ENCODE measurements at regions not wholly inside any gene's neighbourhood (a gene's known extent, or its start where the extent isn't known, plus 50 kb on each side); places are given as distances from the start of the nearest gene placed in this dataset.

DNA sequence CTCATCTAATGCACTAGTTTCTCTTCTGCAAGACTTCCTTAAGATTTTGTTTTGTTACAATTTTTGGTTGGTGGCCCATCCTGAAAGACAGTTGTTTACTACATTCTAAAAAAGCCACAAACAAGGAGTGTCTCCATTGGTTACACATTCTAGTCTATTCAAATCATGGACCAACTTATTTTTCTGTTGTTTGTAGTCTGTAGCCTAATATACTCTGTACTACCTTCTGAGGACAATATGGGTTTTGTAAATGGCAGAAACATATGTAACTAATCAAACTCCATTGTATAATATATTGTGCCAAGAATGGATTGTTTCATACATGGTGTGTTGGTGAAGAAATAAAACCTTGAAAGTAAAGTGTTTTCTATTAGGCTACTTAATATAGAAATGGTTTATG is 79.5 kb upstream of the DHX40 start:
- no peak overlapping the region for H3K4me3 ChIP-seq (ENCODE audit: severe bottlenecking)
- TF ChIP-seq, protein P1, sequence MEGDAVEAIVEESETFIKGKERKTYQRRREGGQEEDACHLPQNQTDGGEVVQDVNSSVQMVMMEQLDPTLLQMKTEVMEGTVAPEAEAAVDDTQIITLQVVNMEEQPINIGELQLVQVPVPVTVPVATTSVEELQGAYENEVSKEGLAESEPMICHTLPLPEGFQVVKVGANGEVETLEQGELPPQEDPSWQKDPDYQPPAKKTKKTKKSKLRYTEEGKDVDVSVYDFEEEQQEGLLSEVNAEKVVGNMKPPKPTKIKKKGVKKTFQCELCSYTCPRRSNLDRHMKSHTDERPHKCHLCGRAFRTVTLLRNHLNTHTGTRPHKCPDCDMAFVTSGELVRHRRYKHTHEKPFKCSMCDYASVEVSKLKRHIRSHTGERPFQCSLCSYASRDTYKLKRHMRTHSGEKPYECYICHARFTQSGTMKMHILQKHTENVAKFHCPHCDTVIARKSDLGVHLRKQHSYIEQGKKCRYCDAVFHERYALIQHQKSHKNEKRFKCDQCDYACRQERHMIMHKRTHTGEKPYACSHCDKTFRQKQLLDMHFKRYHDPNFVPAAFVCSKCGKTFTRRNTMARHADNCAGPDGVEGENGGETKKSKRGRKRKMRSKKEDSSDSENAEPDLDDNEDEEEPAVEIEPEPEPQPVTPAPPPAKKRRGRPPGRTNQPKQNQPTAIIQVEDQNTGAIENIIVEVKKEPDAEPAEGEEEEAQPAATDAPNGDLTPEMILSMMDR (IDR thresholded peaks at IDR 0.05; ENCODE audit: poor library complexity, severe bottlenecking): no peak
- no peak for ATAC-seq (ENCODE audit: low read depth)
- H3K27ac ChIP-seq (ENCODE audit: poor library complexity, severe bottlenecking): no peak overlapping the region
- H3K4me1 ChIP-seq (ENCODE audit: insufficient read depth, poor library complexity, severe bottlenecking): no peaks in the 10 kb centered on the region
- H3K9me3 ChIP-seq (ENCODE audit: severe bottlenecking): no peaks in the 10 kb centered on the region
- H3K36me3 ChIP-seq (ENCODE audit: low read depth): no peaks in the 10 kb centered on the region
- no peaks in the 10 kb centered on the region for H3K27me3 ChIP-seq (ENCODE audit: insufficient read depth, poor library complexity, severe bottlenecking)
- no peak for DNase-seq (ENCODE audit: low spot score)

DNA sequence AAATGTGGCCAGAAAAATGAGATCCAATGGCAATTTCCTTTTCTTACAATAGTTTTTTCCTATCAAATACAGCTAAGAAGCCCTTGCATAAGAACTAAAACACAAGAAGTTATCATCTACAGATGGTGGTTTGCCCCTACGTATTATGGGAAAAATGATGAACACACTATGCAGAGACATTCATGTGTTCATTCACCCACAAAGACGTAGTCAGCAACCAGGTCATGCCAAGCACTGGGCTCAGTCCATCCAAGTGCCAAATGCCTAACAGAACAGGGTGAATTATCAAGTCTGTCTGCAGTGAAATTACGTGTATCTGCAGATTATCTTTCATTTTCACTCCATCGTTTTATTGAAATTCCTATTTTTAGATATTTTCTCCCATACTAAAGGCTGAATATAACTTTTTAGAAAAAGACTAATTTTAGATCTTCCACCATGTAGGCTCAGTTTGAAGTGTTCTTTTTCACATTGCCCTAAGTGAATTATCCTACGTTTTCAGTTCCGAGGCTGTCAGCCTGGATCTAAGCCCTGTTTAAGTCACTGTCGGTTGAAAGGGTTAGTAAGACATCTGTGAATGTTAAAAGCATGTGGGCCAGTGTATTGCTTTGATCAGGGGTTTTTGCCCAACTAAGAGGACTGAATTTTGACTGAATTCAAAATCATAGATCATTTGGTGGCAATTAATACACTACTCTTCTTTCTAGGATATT is 78.1 kb upstream of the DHX40 start:
- DNase-seq (ENCODE audit: low spot score) (no peak), ATAC-seq (ENCODE audit: low read depth) (no peak)
- Histone ChIP-seq H3K36me3 (ENCODE audit: low read depth) (no peaks in the 10 kb centered on the region), H3K4me1 (ENCODE audit: insufficient read depth, poor library complexity, severe bottlenecking) (no peaks in the 10 kb centered on the region), H3K27ac (ENCODE audit: poor library complexity, severe bottlenecking) (no peak overlapping the region), H3K4me3 (ENCODE audit: severe bottlenecking) (no peak overlapping the region), H3K27me3 (ENCODE audit: insufficient read depth, poor library complexity, severe bottlenecking) (no peaks in the 10 kb centered on the region), H3K9me3 (ENCODE audit: severe bottlenecking) (no peaks in the 10 kb centered on the region)
- TF ChIP-seq, protein P1 (IDR thresholded peaks at IDR 0.05; ENCODE audit: poor library complexity, severe bottlenecking): no peak

DNA sequence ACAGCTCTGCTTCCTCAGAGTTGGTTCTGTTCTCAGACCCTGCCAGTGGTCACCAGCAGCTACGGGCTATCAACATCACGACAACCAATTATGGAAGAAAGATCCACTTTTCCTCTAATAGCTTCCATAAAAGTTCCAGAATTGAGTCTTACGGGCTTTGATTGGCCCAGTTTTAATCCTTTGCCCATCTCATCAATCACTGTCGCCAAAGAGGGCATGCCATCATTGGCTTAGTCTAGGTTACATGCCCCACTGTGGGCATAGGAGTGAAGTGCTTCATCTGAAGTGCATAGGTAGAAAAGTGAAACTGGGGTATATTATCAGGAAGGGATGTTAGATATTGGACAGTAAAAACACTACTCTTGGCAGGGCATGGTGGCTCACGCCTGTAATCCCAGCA is 76.6 kb upstream of the DHX40 start:
- DNase-seq (ENCODE audit: low spot score) (no peak), ATAC-seq (ENCODE audit: low read depth) (no peak)
- no peaks in the 10 kb centered on the region for H3K27me3 ChIP-seq (ENCODE audit: insufficient read depth, poor library complexity, severe bottlenecking)
- H3K4me3 ChIP-seq (ENCODE audit: severe bottlenecking): no peak overlapping the region
- H3K36me3 ChIP-seq (ENCODE audit: low read depth): no peaks in the 10 kb centered on the region
- H3K27ac ChIP-seq (ENCODE audit: poor library complexity, severe bottlenecking): no peak overlapping the region
- H3K9me3 ChIP-seq (ENCODE audit: severe bottlenecking): no peaks in the 10 kb centered on the region
- no peaks in the 10 kb centered on the region for H3K4me1 ChIP-seq (ENCODE audit: insufficient read depth, poor library complexity, severe bottlenecking)
- TF ChIP-seq, protein P1 (IDR thresholded peaks at IDR 0.05; ENCODE audit: poor library complexity, severe bottlenecking): no peak

GRCh38 chr17:59490216-59490615 is 75.2 kb upstream of the DHX40 start:
- H3K9me3 ChIP-seq (ENCODE audit: severe bottlenecking): no peaks in the 10 kb centered on the region
- no peak overlapping the region for H3K27ac ChIP-seq (ENCODE audit: poor library complexity, severe bottlenecking)
- no peaks in the 10 kb centered on the region for H3K27me3 ChIP-seq (ENCODE audit: insufficient read depth, poor library complexity, severe bottlenecking)
- no peak overlapping the region for H3K4me3 ChIP-seq (ENCODE audit: severe bottlenecking)
- TF ChIP-seq, protein P1 (IDR thresholded peaks at IDR 0.05; ENCODE audit: poor library complexity, severe bottlenecking): no peak
- no peaks in the 10 kb centered on the region for H3K4me1 ChIP-seq (ENCODE audit: insufficient read depth, poor library complexity, severe bottlenecking)
- H3K36me3 ChIP-seq (ENCODE audit: low read depth): no peaks in the 10 kb centered on the region
- DNase-seq (ENCODE audit: low spot score): no peak
- no peak for ATAC-seq (ENCODE audit: low read depth)

GRCh38 chr17:59491353-59492090 is 73.9 kb upstream of the DHX40 start:
- H3K4me3 ChIP-seq (ENCODE audit: severe bottlenecking): no peak overlapping the region

More at GRCh38 chr17:59491353-59492090, 73.9 kb upstream of the DHX40 start:
- TF ChIP-seq, protein P1 (IDR thresholded peaks at IDR 0.05; ENCODE audit: poor library complexity, severe bottlenecking): no peak
- no peak overlapping the region for H3K27ac ChIP-seq (ENCODE audit: poor library complexity, severe bottlenecking)
- no peak for ATAC-seq (ENCODE audit: low read depth)
- no peak for DNase-seq (ENCODE audit: low spot score)
- no peaks in the 10 kb centered on the region for H3K4me1 ChIP-seq (ENCODE audit: insufficient read depth, poor library complexity, severe bottlenecking)
- H3K36me3 ChIP-seq (ENCODE audit: low read depth): no peaks in the 10 kb centered on the region
- H3K27me3 ChIP-seq (ENCODE audit: insufficient read depth, poor library complexity, severe bottlenecking): no peaks in the 10 kb centered on the region
- H3K9me3 ChIP-seq (ENCODE audit: severe bottlenecking): no peaks in the 10 kb centered on the region
